ENCODE measurements at regions not wholly inside any gene's neighbourhood (a gene's known extent, or its start where the extent isn't known, plus 50 kb on each side); places are given as distances from the start of the nearest gene placed in this dataset.

- no peak for TF ChIP-seq CTCF (IDR thresholded peaks at IDR 0.05)
- no peak for TF ChIP-seq POLR2A (IDR thresholded peaks at IDR 0.05)
Observed at GRCh38 chr6:117077300-117077699, 188.1 kb upstream of the VGLL2 start.

Data from Peyer's patch (tissue), 4 donors.